ENCODE measurements at regions not wholly inside any gene's neighbourhood (a gene's known extent, or its start where the extent isn't known, plus 50 kb on each side); places are given as distances from the start of the nearest gene placed in this dataset.

- no peak for DNase-seq
These were observed 58.8 kb upstream of the CALM2 start for GRCh38 chr2:47235132-47235531.

GRCh38 chr2:47234456-47234855 lies 58.1 kb upstream of the CALM2 start:
- DNase-seq = no peak

GRCh38 chr2:47232738-47233415 lies 56.6 kb upstream of the CALM2 start:
- DNase-seq = no peak

GRCh38 chr2:47230418-47230817 lies 54.1 kb upstream of the CALM2 start:
- no peak for DNase-seq

- DNase-seq = peak; percentile 84
These were observed 51.4 kb upstream of the CALM2 start for GRCh38 chr2:47227532-47228279.

GRCh38 chr2:47226923-47227220 lies 50.6 kb upstream of the CALM2 start:
- DNase-seq = no peak

GRCh38 chr2:47226132-47226922 lies 50.0 kb upstream of the CALM2 start:
- peak; percentile 76 for DNase-seq
